ENCODE measurements at regions not wholly inside any gene's neighbourhood (a gene's known extent, or its start where the extent isn't known, plus 50 kb on each side); places are given as distances from the start of the nearest gene placed in this dataset.

- DNase-seq, result no peak
Measured at GRCh38 chr6:140956571-140957369, 1176.0 kb upstream of the GJE1 start.

- no peak for DNase-seq
Measured at GRCh38 chr6:140940251-140940925, 1192.3 kb upstream of the GJE1 start.

GRCh38 chr6:140932909-140933308 is 1199.8 kb upstream of the GJE1 start:
- DNase-seq, result no peak

- DNase-seq, result no peak
Measured at GRCh38 chr6:140931581-140931980, 1201.1 kb upstream of the GJE1 start.

- DNase-seq, result no peak
Measured at GRCh38 chr6:140929121-140929520, 1203.6 kb upstream of the GJE1 start.

- DNase-seq, result no peak
Measured at GRCh38 chr6:140923048-140923447, 1209.7 kb upstream of the GJE1 start.

- no peak for DNase-seq
Measured at GRCh38 chr6:140921366-140922226, 1211.1 kb upstream of the GJE1 start.

- DNase-seq, result no peak
Measured at GRCh38 chr6:140917911-140918310, 1214.8 kb upstream of the GJE1 start.

GRCh38 chr6:140915551-140915950 is 1217.2 kb upstream of the GJE1 start:
- no peak for DNase-seq

- DNase-seq, result no peak
Measured at GRCh38 chr6:140915103-140915502, 1217.6 kb upstream of the GJE1 start.

- DNase-seq, result no peak
Measured at GRCh38 chr6:140912686-140913085, 1220.0 kb upstream of the GJE1 start.

GRCh38 chr6:140909625-140910024 is 1223.1 kb upstream of the GJE1 start:
- DNase-seq, result no peak

GRCh38 chr6:140909156-140909555 is 1223.6 kb upstream of the GJE1 start:
- no peak for DNase-seq

GRCh38 chr6:140908505-140908904 is 1224.2 kb upstream of the GJE1 start:
- no peak for DNase-seq

GRCh38 chr6:140907235-140907634 is 1225.5 kb upstream of the GJE1 start:
- DNase-seq, result no peak

GRCh38 chr6:140905724-140906123 is 1227.0 kb upstream of the GJE1 start:
- DNase-seq, result no peak

- no peak for DNase-seq
Measured at GRCh38 chr6:140905050-140905449, 1227.7 kb upstream of the GJE1 start.

GRCh38 chr6:140897804-140898573 is 1234.7 kb upstream of the GJE1 start:
- DNase-seq, result no peak

- DNase-seq, result no peak
Measured at GRCh38 chr6:140897349-140897748, 1235.4 kb upstream of the GJE1 start.

- no peak for DNase-seq
Measured at GRCh38 chr6:140893432-140893831, 1239.3 kb upstream of the GJE1 start.

- no peak for DNase-seq
Measured at GRCh38 chr6:140879946-140880345, 1252.8 kb upstream of the GJE1 start.

GRCh38 chr6:140874066-140874465 is 1258.7 kb upstream of the GJE1 start:
- no peak for DNase-seq

GRCh38 chr6:140872885-140873284 is 1259.8 kb upstream of the GJE1 start:
- DNase-seq, result no peak

Data from activated CD4-positive, alpha-beta T cell treated with anti-CD3 and anti-CD28 coated beads, Interleukin-2, amount 50 U/mL, for 1 hour (primary cell).